PC-3 (cell line): ENCODE measurements at regions not wholly inside any gene's neighbourhood (a gene's known extent, or its start where the extent isn't known, plus 50 kb on each side); places are given as distances from the start of the nearest gene placed in this dataset.
"Not testable (repeated sequence)": the region's sequence is repeated elsewhere in the genome, so short reads cannot be mapped to it uniquely, and the experiment has no call there.

Experiments
- CTCF ChIP-seq: fragments of 300-600 bp; sonication (generic); conservative IDR thresholded peaks from 2 replicates; pipeline ENCODE4 v1.5.1; 2017; ENCODE audit warnings: antibody characterized with exemption, low read depth, mild to moderate bottlenecking, low read length
- EZH2 ChIP-seq: fragments of 300-600 bp; sonication (generic); IDR thresholded peaks from one replicate; pipeline ENCODE4 v1.6.1; 2017; ENCODE audit warnings: antibody characterized with exemption, mild to moderate bottlenecking, low read length; ENCODE audit not compliant: unreplicated experiment
- EZH2phosphoT487 ChIP-seq: fragments of 300-600 bp; sonication (generic); IDR thresholded peaks from 2 replicates; pipeline ENCODE4 v1.6.1; 2018; ENCODE audit warnings: mild to moderate bottlenecking, antibody characterized with exemption, low read length, borderline replicate concordance

GRCh38 chr5:96307047-96307446 lies 126.0 kb downstream of the PCSK1 start:
- not testable (repeated sequence) for TF ChIP-seq CTCF, EZH2phosphoT487, EZH2
